Suprapubic skin (tissue), 3 donors: ENCODE measurements at regions not wholly inside any gene's neighbourhood (a gene's known extent, or its start where the extent isn't known, plus 50 kb on each side); places are given as distances from the start of the nearest gene placed in this dataset.

Experiments
- CTCF ChIP-seq, 2 donors: fragments of 200-600 bp in 1 of 2; fragments of 450-650 bp in 1 of 2; sonication (generic) in 1 of 2; IDR thresholded peaks; one replicate each; pipeline ENCODE4 v1.5.1; 2016 to 2019; ENCODE audit warnings: antibody characterized with exemption in 2 of 2, mild to moderate bottlenecking in 1 of 2, moderate library complexity in 1 of 2
- EP300 ChIP-seq: sonication (generic); formaldehyde crosslinking; IDR thresholded peaks from one replicate; pipeline ENCODE4 v1.6.1; 2017; ENCODE audit warnings: antibody characterized with exemption
- POLR2A ChIP-seq, 2 donors: fragments of 450-650 bp; IDR thresholded peaks; one replicate each; pipeline ENCODE4 v1.6.1; 2017; ENCODE audit warnings: antibody characterized with exemption in 2 of 2, mild to moderate bottlenecking in 2 of 2, moderate library complexity in 2 of 2

- no peak for TF ChIP-seq POLR2A (IDR thresholded peaks at IDR 0.05)
- TF ChIP-seq CTCF (IDR thresholded peaks at IDR 0.05): no peak
- TF ChIP-seq EP300: no peak
Observed at GRCh38 chr2:105950521-105951383, 206.0 kb downstream of the NCK2 start.
